ENCODE measurements at regions not wholly inside any gene's neighbourhood (a gene's known extent, or its start where the extent isn't known, plus 50 kb on each side); places are given as distances from the start of the nearest gene placed in this dataset.

DNA sequence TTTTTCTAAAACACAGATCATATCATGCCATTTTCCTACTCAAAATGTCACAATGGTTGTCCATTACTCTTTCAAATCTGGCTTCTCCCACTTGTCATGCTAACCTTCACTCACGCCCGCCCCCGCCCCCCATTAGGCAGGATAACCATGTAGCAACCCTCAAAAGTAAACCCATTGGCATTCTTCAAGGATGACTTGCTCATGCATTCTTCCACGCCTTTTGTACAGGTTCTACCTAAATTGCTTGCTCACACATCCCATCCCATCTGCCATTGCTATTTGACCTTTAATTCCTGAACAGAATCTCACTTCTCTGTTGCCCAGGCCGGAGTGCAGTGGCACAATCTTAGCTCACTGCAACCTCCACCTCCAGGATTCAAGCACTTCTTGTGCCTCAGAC, 389.3 kb downstream of the MCTP2 start:
- H3K4me1 Mint-ChIP-seq, result no peaks in the 10 kb centered on the region
- Histone ChIP-seq H2AFZ (no peak overlapping the region), H3K9me2 (ENCODE audit: insufficient read depth) (0 out of 2 replicates have a peak, but pooled peaks cover 15% of the 10 kb centered on the region), H3F3A (replicated peaks; ENCODE audit: low read depth) (no peaks in the 10 kb centered on the region), H3K79me2 (replicated peaks; ENCODE audit: insufficient read depth) (no peaks in the 10 kb centered on the region), H3K36me3 (ENCODE audit: insufficient read depth) (no peaks in the 10 kb centered on the region), H3K4me2 (no peak overlapping the region), H3K4me1 (ENCODE audit: insufficient read depth) (no peaks in the 10 kb centered on the region), H4K20me1 (replicated peaks; ENCODE audit: insufficient read depth) (no peaks in the 10 kb centered on the region), H3K27ac (ENCODE audit: low read depth) (no peak overlapping the region), H3K4me3 (no peak overlapping the region), H3K27me3 (ENCODE audit: insufficient read depth) (no peaks in the 10 kb centered on the region)
- no peaks in the 10 kb centered on the region for H3K9me3 Mint-ChIP-seq
- no peak overlapping the region for H3K27ac Mint-ChIP-seq
- ATAC-seq, result no peak
- TF ChIP-seq POLR2AphosphoS5 (IDR thresholded peaks at IDR 0.05; ENCODE audit: low read depth) (no peak), ZNF331 (CRISPR knock-in tag; IDR thresholded peaks at IDR 0.05; ENCODE audit: low read depth) (no peak), EZH2phosphoT487 (IDR thresholded peaks at IDR 0.05; ENCODE audit: unreplicated experiment) (no peak), STAT1 (IDR thresholded peaks at IDR 0.05; ENCODE audit: unreplicated experiment) (no peak), EZH2 (IDR thresholded peaks at IDR 0.05; ENCODE audit: low read depth, unreplicated experiment) (no peak), NANOG (IDR thresholded peaks at IDR 0.05; ENCODE audit: borderline replicate concordance) (no peak), JUNB (IDR thresholded peaks at IDR 0.05; ENCODE audit: unreplicated experiment) (no peak), ZNF114 (CRISPR knock-in tag; IDR thresholded peaks at IDR 0.05) (no peak), CREB1 (CRISPR knock-in tag; IDR thresholded peaks at IDR 0.05; ENCODE audit: low read depth) (no peak)
- TF ChIP-seq, protein P1, sequence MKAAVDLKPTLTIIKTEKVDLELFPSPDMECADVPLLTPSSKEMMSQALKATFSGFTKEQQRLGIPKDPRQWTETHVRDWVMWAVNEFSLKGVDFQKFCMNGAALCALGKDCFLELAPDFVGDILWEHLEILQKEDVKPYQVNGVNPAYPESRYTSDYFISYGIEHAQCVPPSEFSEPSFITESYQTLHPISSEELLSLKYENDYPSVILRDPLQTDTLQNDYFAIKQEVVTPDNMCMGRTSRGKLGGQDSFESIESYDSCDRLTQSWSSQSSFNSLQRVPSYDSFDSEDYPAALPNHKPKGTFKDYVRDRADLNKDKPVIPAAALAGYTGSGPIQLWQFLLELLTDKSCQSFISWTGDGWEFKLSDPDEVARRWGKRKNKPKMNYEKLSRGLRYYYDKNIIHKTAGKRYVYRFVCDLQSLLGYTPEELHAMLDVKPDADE (IDR thresholded peaks at IDR 0.05), result no peak
- TF ChIP-seq, protein P2, sequence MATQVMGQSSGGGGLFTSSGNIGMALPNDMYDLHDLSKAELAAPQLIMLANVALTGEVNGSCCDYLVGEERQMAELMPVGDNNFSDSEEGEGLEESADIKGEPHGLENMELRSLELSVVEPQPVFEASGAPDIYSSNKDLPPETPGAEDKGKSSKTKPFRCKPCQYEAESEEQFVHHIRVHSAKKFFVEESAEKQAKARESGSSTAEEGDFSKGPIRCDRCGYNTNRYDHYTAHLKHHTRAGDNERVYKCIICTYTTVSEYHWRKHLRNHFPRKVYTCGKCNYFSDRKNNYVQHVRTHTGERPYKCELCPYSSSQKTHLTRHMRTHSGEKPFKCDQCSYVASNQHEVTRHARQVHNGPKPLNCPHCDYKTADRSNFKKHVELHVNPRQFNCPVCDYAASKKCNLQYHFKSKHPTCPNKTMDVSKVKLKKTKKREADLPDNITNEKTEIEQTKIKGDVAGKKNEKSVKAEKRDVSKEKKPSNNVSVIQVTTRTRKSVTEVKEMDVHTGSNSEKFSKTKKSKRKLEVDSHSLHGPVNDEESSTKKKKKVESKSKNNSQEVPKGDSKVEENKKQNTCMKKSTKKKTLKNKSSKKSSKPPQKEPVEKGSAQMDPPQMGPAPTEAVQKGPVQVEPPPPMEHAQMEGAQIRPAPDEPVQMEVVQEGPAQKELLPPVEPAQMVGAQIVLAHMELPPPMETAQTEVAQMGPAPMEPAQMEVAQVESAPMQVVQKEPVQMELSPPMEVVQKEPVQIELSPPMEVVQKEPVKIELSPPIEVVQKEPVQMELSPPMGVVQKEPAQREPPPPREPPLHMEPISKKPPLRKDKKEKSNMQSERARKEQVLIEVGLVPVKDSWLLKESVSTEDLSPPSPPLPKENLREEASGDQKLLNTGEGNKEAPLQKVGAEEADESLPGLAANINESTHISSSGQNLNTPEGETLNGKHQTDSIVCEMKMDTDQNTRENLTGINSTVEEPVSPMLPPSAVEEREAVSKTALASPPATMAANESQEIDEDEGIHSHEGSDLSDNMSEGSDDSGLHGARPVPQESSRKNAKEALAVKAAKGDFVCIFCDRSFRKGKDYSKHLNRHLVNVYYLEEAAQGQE (IDR thresholded peaks at IDR 0.05; ENCODE audit: unreplicated experiment), result no peak
- TF ChIP-seq, protein P3, sequence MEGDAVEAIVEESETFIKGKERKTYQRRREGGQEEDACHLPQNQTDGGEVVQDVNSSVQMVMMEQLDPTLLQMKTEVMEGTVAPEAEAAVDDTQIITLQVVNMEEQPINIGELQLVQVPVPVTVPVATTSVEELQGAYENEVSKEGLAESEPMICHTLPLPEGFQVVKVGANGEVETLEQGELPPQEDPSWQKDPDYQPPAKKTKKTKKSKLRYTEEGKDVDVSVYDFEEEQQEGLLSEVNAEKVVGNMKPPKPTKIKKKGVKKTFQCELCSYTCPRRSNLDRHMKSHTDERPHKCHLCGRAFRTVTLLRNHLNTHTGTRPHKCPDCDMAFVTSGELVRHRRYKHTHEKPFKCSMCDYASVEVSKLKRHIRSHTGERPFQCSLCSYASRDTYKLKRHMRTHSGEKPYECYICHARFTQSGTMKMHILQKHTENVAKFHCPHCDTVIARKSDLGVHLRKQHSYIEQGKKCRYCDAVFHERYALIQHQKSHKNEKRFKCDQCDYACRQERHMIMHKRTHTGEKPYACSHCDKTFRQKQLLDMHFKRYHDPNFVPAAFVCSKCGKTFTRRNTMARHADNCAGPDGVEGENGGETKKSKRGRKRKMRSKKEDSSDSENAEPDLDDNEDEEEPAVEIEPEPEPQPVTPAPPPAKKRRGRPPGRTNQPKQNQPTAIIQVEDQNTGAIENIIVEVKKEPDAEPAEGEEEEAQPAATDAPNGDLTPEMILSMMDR (conservative IDR thresholded peaks at IDR 0.05; ENCODE audit: low read depth in 2 of 2), result no peak
- TF ChIP-seq, protein P4, sequence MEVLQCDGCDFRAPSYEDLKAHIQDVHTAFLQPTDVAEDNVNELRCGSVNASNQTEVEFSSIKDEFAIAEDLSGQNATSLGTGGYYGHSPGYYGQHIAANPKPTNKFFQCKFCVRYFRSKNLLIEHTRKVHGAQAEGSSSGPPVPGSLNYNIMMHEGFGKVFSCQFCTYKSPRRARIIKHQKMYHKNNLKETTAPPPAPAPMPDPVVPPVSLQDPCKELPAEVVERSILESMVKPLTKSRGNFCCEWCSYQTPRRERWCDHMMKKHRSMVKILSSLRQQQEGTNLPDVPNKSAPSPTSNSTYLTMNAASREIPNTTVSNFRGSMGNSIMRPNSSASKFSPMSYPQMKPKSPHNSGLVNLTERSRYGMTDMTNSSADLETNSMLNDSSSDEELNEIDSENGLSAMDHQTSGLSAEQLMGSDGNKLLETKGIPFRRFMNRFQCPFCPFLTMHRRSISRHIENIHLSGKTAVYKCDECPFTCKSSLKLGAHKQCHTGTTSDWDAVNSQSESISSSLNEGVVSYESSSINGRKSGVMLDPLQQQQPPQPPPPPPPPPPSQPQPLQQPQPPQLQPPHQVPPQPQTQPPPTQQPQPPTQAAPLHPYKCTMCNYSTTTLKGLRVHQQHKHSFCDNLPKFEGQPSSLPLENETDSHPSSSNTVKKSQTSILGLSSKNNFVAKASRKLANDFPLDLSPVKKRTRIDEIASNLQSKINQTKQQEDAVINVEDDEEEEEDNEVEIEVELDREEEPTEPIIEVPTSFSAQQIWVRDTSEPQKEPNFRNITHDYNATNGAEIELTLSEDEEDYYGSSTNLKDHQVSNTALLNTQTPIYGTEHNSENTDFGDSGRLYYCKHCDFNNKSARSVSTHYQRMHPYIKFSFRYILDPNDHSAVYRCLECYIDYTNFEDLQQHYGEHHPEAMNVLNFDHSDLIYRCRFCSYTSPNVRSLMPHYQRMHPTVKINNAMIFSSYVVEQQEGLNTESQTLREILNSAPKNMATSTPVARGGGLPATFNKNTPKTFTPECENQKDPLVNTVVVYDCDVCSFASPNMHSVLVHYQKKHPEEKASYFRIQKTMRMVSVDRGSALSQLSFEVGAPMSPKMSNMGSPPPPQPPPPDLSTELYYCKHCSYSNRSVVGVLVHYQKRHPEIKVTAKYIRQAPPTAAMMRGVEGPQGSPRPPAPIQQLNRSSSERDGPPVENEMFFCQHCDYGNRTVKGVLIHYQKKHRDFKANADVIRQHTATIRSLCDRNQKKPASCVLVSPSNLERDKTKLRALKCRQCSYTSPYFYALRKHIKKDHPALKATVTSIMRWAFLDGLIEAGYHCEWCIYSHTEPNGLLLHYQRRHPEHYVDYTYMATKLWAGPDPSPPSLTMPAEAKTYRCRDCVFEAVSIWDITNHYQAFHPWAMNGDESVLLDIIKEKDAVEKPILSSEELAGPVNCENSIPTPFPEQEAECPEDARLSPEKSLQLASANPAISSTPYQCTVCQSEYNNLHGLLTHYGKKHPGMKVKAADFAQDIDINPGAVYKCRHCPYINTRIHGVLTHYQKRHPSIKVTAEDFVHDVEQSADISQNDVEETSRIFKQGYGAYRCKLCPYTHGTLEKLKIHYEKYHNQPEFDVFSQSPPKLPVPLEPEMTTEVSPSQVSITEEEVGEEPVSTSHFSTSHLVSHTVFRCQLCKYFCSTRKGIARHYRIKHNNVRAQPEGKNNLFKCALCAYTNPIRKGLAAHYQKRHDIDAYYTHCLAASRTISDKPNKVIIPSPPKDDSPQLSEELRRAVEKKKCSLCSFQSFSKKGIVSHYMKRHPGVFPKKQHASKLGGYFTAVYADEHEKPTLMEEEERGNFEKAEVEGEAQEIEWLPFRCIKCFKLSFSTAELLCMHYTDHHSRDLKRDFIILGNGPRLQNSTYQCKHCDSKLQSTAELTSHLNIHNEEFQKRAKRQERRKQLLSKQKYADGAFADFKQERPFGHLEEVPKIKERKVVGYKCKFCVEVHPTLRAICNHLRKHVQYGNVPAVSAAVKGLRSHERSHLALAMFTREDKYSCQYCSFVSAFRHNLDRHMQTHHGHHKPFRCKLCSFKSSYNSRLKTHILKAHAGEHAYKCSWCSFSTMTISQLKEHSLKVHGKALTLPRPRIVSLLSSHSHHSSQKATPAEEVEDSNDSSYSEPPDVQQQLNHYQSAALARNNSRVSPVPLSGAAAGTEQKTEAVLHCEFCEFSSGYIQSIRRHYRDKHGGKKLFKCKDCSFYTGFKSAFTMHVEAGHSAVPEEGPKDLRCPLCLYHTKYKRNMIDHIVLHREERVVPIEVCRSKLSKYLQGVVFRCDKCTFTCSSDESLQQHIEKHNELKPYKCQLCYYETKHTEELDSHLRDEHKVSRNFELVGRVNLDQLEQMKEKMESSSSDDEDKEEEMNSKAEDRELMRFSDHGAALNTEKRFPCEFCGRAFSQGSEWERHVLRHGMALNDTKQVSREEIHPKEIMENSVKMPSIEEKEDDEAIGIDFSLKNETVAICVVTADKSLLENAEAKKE (CRISPR knock-in tag; IDR thresholded peaks at IDR 0.05), result no peak
- H3K36me3 Mint-ChIP-seq (ENCODE audit: low read depth), result no peaks in the 10 kb centered on the region
- no peak for DNase-seq (ENCODE audit: low spot score)
- H3K4me3 Mint-ChIP-seq, result no peak overlapping the region
- no peaks in the 10 kb centered on the region for H3K27me3 Mint-ChIP-seq (ENCODE audit: insufficient read depth, low read depth, poor library complexity)
